HL-60 (cell line): ENCODE measurements at regions not wholly inside any gene's neighbourhood (a gene's known extent, or its start where the extent isn't known, plus 50 kb on each side); places are given as distances from the start of the nearest gene placed in this dataset.

ENCODE experiments used
- CTCF ChIP-seq: IDR thresholded peaks from one replicate; pipeline ENCODE4 v1.5.1; 2011; ENCODE audit warnings: low read length, control low read depth, inconsistent platforms; ENCODE audit not compliant: insufficient read depth
- POLR2AphosphoS5 ChIP-seq: IDR thresholded peaks from 2 replicates; pipeline ENCODE4 v1.6.1; 2012; ENCODE audit warnings: low read depth

- TF ChIP-seq CTCF (no peak), POLR2AphosphoS5 (no peak)
These were observed 113.4 kb downstream of the MAB21L3 start for GRCh38 chr1:116224561-116224960.
